GM21390 (cell line): ENCODE measurements at regions not wholly inside any gene's neighbourhood (a gene's known extent, or its start where the extent isn't known, plus 50 kb on each side); places are given as distances from the start of the nearest gene placed in this dataset.

Experiments used
- ATAC-seq: cut with Tn5 transposase; IDR thresholded peaks from one replicate; pipeline ENCODE4 v1.9.1; 2021; ENCODE audit not compliant: unreplicated experiment

DNA sequence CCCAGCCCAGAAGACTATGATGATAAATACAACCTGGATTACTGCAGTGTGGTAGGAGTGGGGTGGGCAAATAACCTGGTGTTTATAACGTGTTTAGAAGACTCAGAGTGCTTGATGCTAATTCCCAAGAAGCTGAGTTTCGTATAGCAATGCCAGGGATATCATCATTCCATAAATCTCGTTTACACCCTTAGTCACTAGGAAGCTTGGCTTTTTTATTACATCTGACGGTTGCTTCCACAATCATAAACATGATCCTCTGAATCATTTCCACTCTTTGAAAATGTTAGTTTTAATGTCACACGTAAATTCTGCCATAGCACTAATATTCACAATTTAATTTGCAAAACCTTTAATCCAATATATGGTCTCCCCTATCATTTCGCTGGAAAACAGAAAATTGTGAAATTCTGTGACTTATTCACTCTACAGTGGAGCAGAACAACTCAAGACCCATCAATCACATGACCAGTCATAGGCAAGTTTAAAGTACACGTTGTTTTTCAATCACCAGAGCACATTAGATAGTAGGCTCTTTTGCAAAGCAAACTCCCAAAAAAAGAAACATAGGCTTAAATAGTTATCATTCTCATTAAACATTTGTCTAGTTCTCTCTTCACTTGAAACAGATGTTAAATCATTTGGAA, 321.0 kb downstream of the LTN1 start:
- ATAC-seq, result no peak

DNA sequence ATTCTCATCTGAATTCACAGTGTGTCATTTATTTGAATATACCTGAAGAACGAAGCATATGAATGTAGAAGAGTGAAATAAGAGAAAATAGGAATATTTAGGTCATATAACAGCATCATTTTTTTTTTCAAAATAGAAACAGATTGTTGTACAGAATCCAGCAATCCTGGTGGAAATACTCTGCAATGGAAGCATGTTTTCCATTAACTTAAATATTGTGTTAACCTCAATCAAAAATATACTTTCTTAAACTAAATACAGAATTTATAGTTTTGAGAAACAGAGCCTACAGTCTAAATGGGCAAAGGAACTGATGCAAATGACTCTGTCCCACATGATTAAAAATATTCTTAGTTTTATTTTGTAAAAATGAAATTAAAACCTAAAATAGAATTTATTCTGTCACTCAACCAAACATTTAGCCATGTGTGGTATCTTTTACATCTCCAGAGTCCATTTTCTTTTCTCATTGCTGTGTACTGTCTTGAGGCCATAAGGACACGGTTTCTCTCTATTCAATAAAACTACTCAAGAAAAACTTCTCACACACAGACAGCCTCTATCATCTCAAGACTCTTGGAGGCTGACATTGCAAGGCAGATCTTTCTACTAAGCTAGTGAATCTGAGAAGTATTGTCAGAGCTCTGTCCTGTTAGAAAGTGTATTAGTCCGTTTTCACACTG, 322.6 kb downstream of the LTN1 start:
- ATAC-seq, result no peak

DNA sequence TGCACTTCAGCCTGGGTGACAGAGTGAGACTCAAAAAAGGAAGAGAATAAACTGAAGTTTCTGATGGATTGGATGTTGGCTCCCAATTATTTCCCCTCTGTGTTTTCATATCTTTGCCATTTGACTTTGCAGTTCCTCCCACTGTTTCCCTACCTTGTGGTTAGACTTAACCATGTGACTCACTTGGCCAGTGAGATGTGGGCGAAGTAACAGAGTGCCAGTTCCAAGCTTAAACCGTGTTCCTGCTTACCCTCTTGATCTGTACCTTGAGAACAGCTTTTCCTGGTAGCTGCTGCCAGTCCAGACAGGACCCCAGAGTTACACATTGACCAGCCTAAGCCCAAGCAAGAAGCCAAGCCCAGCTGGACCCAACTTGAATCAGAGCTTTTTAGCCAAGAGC, 323.4 kb downstream of the LTN1 start:
- ATAC-seq, result no peak

DNA sequence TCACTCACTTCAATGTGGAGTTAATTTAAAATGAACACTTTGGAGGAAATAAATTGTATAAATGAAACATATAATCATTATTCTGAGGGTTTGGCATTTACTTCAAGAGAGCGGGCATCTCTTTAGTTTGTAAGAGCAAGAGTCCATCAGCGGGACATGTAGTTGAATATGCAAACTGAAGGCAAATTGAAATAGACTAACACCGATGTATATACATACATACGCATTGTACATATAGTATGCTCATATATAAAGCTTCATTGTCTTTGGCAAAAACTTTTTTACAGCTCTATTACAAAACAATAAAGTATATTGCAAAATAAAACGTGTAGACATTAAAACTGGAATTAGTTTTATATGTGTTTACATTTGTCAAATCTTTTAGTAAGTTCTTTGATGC, 328.9 kb downstream of the LTN1 start:
- ATAC-seq, result no peak

DNA sequence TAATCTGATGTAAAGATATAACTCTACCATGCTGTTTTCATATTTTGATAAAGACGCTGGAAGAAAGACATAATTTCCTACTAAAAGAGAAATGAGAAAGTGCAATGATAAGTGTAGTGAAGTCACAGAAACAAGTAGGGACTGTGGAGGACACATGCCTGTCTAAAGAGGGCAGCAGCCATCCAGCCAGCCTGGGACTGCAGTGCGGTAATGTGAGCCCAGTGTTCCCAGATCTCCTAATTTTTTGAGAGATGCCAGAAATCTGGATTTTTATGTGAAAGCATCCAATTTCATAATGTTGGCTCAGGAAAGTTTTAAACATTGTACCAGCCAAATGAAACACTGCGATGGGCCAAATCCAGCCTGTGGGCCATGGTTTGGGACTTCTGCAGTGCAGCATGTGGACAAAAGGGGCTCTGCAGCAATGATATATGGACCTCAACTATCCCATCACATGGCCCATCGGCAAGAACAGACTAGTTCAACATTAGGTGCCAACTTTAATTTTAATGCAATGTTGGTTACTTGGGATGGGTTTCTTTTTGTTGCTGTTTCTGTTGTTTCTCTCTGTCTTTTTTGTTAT, 329.5 kb downstream of the LTN1 start:
- ATAC-seq, result no peak

DNA sequence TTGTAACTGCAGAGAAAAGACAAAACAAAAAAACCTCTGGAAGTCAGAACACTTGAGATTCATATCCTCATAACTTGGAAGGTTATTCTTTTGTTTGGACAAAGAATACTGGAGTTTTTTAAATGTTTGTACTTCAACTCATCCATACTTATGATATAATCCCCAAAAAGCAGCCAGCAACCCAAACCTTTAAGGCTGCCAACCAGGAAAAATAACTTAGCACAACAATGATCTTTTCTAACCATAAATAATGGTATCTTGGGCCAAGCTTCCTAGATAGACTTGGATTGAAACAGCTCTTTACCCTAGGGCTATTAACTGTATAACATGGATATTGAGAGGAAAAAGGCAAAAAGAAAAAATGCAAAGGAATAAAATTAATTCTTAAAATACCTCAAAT, 335.1 kb downstream of the LTN1 start:
- no peak for ATAC-seq

DNA sequence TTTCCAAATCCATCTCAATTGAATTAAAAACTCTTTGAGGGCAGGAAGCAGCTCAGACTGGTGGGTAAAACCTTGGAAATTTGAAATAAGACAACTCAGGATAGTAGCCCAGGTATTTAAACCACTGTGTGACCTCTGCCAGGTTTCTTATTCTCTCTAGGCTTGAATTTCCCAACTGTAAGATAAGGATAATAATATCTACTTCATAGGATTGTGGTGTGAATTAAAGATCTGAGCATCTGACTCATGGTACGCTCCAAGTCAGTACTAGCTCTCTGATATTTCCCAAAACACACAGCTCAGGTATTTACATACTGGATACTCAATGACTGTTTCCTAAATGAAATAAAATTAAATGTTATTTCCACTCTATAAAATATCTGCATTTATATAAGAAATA, 337.2 kb downstream of the LTN1 start:
- ATAC-seq, result no peak

DNA sequence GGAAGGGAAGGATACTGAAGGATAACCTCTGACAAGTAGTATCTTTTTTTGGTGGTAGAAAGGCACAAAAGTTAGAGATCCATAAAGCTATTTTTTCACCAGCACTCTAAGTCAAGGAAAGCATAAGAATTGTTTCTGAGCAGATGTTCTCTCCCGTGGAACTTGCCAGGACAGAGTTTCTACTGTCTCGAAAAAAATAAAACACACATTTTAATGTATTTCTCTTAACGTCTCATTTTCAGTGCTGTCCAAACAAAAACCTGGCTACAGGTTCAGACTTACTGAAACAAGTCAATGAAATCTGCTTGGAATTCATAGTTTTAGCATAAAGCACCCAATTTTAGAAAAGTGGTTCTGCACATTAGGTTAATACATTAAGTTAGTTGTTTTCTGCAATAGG, 338.3 kb downstream of the LTN1 start:
- ATAC-seq, result no peak

DNA sequence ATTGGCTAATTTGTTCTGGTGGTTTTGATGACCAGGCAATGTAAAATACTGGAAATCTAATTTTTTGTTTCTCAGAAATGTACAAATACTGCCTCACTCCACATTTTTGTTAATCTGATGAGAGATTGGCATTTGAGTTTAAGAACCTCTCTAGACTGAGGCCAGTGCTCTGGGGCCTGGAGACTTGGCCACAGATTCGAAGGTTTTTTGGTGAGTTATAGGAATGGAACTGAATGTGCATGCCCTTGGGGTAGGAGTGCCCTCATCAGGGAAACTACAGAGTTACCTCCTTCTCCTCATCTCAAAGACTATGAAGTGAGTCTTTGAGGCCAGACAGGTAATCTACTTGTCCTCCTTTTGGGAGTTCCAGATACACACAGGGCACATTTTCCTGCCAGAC, 347.9 kb downstream of the LTN1 start:
- ATAC-seq, result no peak

DNA sequence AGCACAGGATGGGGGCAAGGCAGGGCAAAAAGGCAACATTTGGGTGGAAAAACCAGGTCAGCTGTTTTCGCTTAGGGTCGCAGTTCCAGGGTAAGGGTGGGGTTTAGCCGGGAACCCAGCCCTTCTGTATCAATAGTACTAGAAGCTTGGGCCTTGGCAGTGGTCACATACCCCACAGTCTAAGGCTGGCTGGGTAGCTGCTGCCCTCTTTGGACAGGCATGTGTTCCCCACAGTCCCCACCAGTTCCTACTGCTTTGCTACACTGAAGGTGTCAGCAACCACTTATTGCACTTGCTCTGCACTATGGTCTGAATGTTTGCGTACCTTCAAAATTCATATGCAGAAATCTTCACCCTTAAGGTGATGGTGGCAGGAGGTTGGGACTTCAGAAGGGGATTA, 349.8 kb downstream of the LTN1 start:
- no peak for ATAC-seq

DNA sequence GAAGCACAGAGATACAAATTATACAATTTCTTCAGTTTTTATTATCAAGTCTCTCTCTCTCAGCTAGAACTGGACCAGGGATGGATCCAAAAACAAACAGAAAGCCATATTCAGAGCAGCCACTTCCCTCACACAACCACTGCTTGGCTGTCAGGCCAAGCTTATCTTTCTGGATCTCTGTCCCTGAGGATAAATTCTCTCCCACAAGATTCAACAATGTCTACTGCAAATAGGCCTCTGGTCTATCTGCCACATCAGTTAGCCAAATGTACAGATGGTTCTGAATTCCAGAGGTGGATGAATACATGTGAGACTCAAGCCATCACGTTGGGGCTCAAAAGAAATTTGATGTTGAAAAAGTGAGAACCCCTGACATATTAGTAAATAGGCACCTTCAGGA, 350.9 kb downstream of the LTN1 start:
- no peak for ATAC-seq

DNA sequence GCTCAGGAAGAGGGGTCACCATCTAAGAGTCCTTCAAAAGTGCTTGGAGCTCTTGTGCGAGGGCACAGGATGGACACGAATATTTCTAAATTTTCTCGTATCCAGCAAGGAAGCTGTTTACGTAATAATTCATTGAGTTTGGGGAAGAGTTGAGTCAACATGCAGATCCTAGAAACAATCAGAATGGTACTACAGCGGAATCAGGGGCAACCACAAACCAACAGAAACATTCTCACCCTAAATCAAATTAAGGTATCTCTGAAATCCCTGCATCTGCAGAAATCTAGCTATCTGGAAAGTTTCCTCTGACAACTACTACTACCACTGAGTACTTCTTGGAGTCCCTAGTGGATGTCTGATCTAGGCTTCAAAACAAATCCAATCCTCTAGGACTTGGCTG, 352.4 kb downstream of the LTN1 start:
- no peak for ATAC-seq

DNA sequence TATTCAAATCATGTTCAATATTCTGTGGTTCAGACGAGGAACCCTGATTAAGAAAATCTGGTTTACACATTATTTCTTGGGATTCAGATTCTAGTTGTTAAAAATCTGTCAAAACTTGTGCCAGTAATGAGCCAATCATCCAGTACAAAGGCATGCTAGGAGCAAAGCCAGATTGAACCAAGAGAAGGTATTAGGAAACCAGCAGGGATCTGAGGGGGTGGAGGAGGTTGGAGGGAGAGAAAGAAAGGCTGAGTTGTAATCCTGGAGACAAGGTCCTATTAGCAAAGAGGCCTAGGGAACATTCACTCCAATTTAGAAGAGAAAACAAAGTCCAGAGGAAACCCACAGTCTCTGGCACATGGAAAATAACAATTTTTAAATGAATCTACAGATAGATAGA, 352.9 kb downstream of the LTN1 start:
- no peak for ATAC-seq

DNA sequence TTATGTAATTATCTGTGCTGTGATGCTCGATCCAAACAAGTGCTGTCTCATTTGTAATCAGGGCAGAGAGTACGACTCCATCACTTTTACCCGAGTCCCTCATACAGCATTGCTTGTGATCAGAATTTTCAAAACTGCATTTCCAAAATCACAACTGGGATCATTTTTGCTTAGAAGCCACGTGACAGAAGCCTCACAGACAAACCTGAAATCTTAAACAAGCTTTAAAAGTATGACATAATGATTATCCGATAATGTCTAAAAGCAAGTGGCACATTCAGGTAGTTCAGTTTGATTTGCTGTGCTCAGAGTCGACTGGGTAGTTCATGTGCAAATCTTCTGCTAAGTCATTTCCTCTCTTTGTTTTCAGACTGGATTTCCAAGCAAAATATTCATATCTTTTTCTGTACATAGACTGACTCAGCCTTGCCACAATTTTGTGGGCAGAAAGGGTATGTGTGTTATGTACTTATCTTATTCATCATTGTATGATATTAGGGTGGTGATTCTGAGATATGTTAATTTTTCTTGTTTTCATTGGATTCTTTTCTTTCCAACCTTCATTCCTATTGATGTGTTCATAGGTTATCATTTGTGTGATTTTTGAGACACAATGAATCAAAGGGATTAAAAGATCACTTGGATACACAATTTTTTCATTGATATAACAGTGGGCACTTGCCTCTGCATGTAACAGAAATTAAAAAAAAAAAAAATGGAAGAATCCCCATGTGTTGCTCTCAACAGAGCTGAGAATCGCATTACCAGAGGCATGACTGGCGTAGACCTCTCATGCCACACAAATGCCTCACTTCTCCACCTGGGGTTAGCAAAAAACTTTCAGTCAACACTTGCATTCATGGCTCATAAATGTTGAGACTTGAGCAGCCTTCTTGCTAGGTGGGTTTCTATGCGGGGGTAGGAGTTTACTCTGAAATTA, 355.7 kb downstream of the LTN1 start:
- no peak for ATAC-seq

DNA sequence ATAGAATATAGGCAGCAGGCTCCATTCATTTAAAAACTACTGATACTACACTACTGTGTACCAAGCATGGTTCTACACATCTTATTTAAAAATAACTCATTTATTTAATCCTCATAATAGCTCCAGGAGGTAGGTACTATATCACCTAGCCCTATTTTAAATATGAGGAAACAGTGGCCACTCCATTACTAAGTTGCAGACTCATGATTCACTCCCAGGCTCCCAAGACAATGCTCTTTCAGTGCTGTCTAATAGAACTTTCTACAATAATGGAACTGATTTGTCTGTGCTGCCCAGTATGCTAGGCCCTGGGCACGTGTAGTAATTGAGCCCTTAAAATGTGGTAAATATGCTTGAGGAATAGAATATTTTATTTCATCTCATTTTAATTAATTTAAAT, 357.1 kb downstream of the LTN1 start:
- no peak for ATAC-seq

DNA sequence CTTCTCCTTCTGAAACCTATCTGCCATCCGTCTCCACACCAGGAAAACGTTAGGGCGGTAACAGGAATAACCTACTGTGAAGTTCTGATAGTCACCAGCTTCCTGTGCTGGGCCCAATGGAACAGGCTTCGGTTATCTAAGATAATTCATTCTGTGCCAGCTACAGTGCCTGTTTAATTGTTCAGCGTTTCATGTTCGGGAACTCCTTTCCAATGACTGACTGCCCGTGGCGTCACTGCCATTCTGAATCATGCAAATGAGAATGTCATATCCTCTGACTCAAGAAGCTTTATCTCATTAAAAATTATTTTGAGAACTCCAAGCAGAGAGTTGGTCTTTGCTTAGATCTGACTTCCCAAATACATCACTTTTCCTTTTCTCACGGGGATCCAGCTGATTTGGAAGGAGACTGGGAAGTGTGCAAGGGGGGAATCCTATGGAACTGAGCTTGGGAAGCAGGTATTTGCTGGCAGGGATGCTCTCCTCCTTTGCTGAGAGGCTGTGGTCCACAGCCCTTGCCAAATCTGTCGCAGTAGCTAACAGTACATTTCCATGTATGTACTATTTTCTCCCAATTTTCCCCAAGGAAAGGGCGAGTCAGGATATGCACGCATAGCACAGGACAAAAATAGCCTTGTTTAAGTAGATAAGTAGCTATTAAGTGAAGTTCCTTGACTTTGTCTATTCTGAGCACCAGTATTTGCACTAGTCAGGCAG, 358.7 kb downstream of the LTN1 start:
- no peak for ATAC-seq

DNA sequence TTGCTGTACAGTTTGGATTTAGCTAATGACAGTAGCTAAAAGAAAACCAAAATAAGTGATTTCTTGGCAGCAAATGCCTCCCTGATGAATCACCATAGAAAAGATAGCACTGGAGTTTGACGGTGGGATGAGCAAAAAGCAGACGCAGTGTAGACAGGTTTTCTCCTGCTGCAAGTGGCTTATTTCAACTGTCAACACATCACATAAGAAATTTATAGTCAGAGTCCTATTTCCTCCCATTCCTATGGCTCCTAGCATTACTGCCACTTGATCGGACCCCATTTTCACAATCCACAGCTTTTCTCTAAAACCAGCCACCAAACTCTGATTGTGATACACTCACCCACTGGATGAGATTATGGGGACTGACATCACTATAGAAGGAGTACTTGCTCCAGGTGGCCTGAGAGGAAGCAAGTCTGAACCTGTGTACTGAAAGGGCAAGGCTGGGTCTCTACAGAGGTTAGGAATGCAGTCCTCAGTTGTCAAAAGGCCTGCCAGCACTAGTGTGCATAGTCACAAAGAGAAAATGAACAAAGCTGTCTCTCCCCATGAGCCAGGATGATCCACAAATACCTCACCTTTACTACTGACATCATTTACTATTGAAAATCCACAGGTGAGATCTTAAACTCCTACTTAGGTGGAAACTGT, 359.8 kb downstream of the LTN1 start:
- no peak for ATAC-seq

DNA sequence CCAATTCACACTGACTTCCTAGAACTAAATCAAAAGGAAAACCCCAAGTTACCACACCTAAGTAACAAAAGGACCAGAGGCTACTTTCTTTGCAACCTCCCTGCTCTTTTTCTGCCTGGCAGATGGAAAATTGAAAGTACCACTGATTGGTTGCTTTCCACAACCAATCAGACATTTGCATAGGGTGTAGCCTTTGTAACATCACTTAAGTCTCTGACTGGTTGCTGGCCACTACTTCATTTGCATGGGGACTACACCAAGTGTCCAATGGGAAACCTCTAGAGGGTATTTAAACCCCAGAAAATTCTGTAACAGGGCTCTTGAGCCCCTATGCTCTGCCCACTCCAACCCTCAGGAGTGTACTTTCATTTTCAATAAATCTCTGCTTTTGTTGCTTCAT, 365.0 kb downstream of the LTN1 start:
- no peak for ATAC-seq

DNA sequence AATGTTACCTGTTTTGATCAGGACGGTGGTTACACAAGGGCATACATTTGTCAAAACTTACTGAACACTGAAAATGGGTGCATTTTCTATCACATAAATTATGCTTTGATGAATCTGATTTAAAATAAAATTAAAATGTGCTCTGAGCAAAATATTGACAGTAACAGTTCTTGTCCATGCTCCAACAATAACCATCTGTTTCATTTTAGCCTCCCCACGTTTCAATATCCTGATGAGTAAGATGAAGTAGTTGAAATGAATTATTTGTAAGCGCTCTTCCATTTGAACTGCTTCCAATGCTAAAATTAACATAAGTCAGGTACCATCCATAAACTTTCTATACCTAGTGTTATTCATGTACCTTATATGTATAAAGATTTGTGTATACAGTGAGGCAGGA, 365.4 kb downstream of the LTN1 start:
- ATAC-seq, result no peak

DNA sequence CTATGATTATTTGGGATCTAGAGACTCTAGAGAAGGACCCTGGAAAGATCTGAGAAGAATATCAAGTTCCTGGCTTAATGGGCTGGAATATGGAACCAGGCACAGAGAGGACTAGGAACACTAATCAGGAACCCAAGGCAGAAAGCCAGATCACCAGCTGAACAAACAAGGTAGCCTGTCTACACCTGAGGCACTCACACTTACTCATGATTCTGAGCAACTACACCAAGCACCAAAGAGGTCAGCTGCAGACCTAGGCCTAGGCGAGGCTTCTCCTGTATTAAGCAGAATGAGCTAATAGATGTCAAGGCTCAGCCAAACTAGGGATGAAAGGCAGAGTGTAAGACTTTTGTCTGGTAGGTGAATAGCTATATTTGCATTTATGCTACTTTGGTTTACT, 368.1 kb downstream of the LTN1 start:
- no peak for ATAC-seq

DNA sequence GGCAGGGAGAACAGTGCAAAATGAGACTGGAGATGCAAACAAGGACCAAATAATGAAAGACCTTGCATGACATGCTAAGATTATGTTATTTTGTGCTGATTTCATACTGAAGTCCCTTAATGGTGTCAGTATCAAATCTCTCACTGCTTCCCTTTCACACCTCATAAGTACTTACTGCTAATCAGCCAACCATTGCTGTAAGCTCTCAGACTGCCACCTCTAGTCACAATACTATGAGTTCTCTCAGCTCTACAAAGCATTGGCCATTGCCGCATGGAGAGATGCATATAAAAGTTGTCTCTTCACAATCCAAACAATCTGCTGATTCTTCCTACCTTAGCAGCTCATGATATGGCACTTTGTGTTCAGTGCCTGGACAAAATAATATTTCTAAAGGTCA, 375.4 kb downstream of the LTN1 start:
- ATAC-seq, result no peak
